ENCODE measurements at regions not wholly inside any gene's neighbourhood (a gene's known extent, or its start where the extent isn't known, plus 50 kb on each side); places are given as distances from the start of the nearest gene placed in this dataset.

- DNase-seq, result no peak
Observed at GRCh38 chr5:57711946-57712345, 229.3 kb upstream of the ACTBL2 start.

- no peak for DNase-seq
Observed at GRCh38 chr5:57711471-57711870, 228.9 kb upstream of the ACTBL2 start.

- no peak for DNase-seq
Observed at GRCh38 chr5:57710126-57710525, 227.5 kb upstream of the ACTBL2 start.

GRCh38 chr5:57705769-57706168 is 223.2 kb upstream of the ACTBL2 start:
- no peak for DNase-seq

- DNase-seq, result no peak
Observed at GRCh38 chr5:57703721-57704120, 221.1 kb upstream of the ACTBL2 start.

GRCh38 chr5:57700484-57700883 is 217.9 kb upstream of the ACTBL2 start:
- DNase-seq, result no peak

- DNase-seq, result no peak
Observed at GRCh38 chr5:57700072-57700471, 217.5 kb upstream of the ACTBL2 start.

GRCh38 chr5:57698802-57699201 is 216.2 kb upstream of the ACTBL2 start:
- DNase-seq, result peak in 1 of 3 donors; percentile 33

- DNase-seq, result peak in 2 of 3 donors; percentile 35 to 54
Observed at GRCh38 chr5:57698086-57698485, 215.5 kb upstream of the ACTBL2 start.

GRCh38 chr5:57696825-57697570 is 214.4 kb upstream of the ACTBL2 start:
- DNase-seq, result peak in 2 of 3 donors; percentile 38 to 73

GRCh38 chr5:57696389-57696769 is 213.8 kb upstream of the ACTBL2 start:
- DNase-seq, result peak; percentile 37 to 72 (median 52)

- DNase-seq, result peak in 1 of 3 donors; percentile 54
Observed at GRCh38 chr5:57695706-57696388, 213.2 kb upstream of the ACTBL2 start.

- no peak for DNase-seq
Observed at GRCh38 chr5:57695179-57695578, 212.6 kb upstream of the ACTBL2 start.

GRCh38 chr5:57693488-57694305 is 211.1 kb upstream of the ACTBL2 start:
- DNase-seq, result peak in 1 of 3 donors; percentile 19

- DNase-seq, result peak in 2 of 3 donors; percentile 45 to 76
Observed at GRCh38 chr5:57692582-57693487, 210.2 kb upstream of the ACTBL2 start.

- no peak for DNase-seq
Observed at GRCh38 chr5:57690724-57691123, 208.1 kb upstream of the ACTBL2 start.

GRCh38 chr5:57687596-57687995 is 205.0 kb upstream of the ACTBL2 start:
- DNase-seq, result peak in 2 of 3 donors; percentile 31 to 47

- DNase-seq, result no peak
Observed at GRCh38 chr5:57685516-57686255, 203.1 kb upstream of the ACTBL2 start.

- DNase-seq, result no peak
Observed at GRCh38 chr5:57684299-57684702, 201.7 kb upstream of the ACTBL2 start.

GRCh38 chr5:57683036-57683630 is 200.5 kb upstream of the ACTBL2 start:
- no peak for DNase-seq

Measured in muscle of back (tissue), 3 donors.